Stimulated activated memory B cell treated with anti-CD40 and anti-IgM and Interleukin-4, amounts not matched to agents 10 μg/mL and 1 μg/mL and 100 μg/mL, for 72 hours (primary cell): ENCODE measurements at regions not wholly inside any gene's neighbourhood (a gene's known extent, or its start where the extent isn't known, plus 50 kb on each side); places are given as distances from the start of the nearest gene placed in this dataset.

Experiments used
- ATAC-seq: fragments of 150-1000 bp; cut with Tn5 transposase; 2 replicates; pipeline ENCODE4 v1.10.0; 2021
- H3K27ac Mint-ChIP-seq: one replicate; pipeline ENCODE4 v1.8.0; 2022; ENCODE audit warnings: mild to moderate bottlenecking, mixed read lengths
- H3K27me3 Mint-ChIP-seq: one replicate; pipeline ENCODE4 v1.8.0; 2022; ENCODE audit warnings: mixed read lengths
- H3K36me3 Mint-ChIP-seq: one replicate; pipeline ENCODE4 v1.8.0; 2022; ENCODE audit warnings: mixed read lengths
- H3K4me1 Mint-ChIP-seq: one replicate; pipeline ENCODE4 v1.8.0; 2022; ENCODE audit warnings: mixed read lengths
- H3K4me3 Mint-ChIP-seq: one replicate; pipeline ENCODE4 v1.8.0; 2022; ENCODE audit warnings: mild to moderate bottlenecking, moderate library complexity, mixed read lengths
- H3K9me3 Mint-ChIP-seq: one replicate; pipeline ENCODE4 v1.8.0; 2022; ENCODE audit warnings: mixed read lengths

DNA sequence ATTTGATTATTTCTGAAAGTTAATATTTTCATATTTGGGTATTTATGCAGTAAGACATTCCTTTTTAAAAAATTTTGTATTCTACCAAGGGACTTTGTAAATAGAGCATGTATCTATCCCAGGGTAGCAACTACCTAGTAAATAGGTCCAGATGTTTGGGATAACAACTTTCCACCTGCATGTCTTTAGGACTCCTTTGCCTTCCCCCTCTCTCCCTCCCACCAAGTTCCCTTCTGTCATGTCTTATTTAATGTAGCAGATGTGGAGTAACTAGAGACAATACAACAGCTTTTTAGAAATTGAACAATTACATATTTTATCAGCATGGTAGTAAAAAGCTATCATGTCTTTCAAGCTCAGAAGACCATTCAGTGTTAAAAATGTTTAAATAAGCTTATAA, 821.0 kb downstream of the C4orf33 start:
- Mint-ChIP-seq H3K9me3 (no peaks in the 10 kb centered on the region), H3K27me3 (no peaks in the 10 kb centered on the region), H3K36me3 (no peaks in the 10 kb centered on the region), H3K27ac (no peak overlapping the region), H3K4me1 (no peaks in the 10 kb centered on the region), H3K4me3 (no peak overlapping the region)
- ATAC-seq: no peak

DNA sequence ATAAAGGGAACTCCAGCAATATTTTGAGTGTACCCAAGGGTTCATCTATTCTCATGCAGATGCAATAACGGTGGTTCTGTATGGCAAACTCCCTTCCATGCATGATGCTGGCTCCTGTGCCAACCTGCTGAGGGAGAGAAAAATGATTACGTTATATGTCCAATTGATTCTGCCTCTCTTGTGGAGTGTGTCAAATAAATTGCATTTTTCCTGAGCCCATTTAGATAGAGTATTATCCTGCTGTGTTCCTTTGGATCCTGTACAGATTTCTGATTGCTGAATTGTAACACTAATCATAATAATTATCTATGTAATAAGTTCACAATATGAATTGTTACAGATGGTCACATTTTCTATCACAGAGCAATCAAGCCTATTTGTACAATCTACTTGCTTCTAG, 821.7 kb downstream of the C4orf33 start:
- Mint-ChIP-seq H3K9me3 (no peaks in the 10 kb centered on the region), H3K27ac (no peak overlapping the region), H3K4me1 (no peaks in the 10 kb centered on the region), H3K27me3 (no peaks in the 10 kb centered on the region), H3K36me3 (no peaks in the 10 kb centered on the region), H3K4me3 (no peak overlapping the region)
- ATAC-seq: no peak

DNA sequence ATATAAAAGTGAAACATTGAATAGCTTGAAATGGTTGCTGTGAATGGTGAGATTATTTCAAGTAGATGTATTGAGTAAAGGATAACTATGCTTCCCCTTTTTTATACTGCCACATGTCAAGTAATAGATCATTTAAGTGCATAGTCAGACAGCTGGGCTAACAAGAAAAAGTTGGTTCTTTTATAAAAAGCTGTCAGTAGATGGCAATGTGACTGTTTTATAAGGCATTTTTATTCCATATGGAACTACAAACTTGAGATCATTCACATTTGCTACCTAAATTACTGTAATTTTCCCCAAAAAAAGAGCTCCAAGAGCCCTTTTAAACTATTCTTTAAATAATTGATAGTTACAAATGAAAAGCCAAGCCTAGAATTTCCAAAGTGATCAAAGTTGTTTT, 831.0 kb downstream of the C4orf33 start:
- Mint-ChIP-seq H3K4me3 (no peak overlapping the region), H3K27me3 (no peaks in the 10 kb centered on the region), H3K36me3 (no peaks in the 10 kb centered on the region), H3K4me1 (no peaks in the 10 kb centered on the region), H3K9me3 (no peaks in the 10 kb centered on the region), H3K27ac (no peak overlapping the region)
- ATAC-seq: no peak

- no peak overlapping the region for H3K27ac Mint-ChIP-seq
- H3K27me3 Mint-ChIP-seq: no peaks in the 10 kb centered on the region
- H3K9me3 Mint-ChIP-seq: no peaks in the 10 kb centered on the region
- no peaks in the 10 kb centered on the region for H3K36me3 Mint-ChIP-seq
- H3K4me3 Mint-ChIP-seq: no peak overlapping the region
- ATAC-seq: no peak
- H3K4me1 Mint-ChIP-seq: no peaks in the 10 kb centered on the region
These were observed 833.1 kb downstream of the C4orf33 start for GRCh38 chr4:129929052-129929451.

DNA sequence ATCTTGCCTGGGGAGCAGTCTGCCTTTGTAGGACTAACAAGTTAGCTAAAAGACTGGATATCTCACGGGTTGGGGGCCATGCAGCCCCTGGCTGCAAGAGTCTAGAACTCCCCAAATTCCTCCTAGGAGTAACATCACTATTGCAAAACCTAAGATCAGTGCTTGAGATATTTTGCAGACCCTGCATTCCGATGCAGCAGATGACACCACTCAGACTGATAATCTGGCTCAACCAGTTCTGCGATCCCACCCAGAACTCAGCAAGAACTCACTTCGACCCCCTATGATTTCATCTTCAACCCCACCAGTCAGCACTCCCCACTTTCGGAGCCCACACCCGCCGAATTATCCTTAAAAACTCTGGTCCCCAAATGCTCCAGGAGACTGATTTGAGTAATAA, 834.0 kb downstream of the C4orf33 start:
- H3K4me1 Mint-ChIP-seq: no peaks in the 10 kb centered on the region
- ATAC-seq: no peak
- no peaks in the 10 kb centered on the region for H3K9me3 Mint-ChIP-seq
- no peak overlapping the region for H3K27ac Mint-ChIP-seq
- no peaks in the 10 kb centered on the region for H3K27me3 Mint-ChIP-seq
- no peak overlapping the region for H3K4me3 Mint-ChIP-seq
- no peaks in the 10 kb centered on the region for H3K36me3 Mint-ChIP-seq

DNA sequence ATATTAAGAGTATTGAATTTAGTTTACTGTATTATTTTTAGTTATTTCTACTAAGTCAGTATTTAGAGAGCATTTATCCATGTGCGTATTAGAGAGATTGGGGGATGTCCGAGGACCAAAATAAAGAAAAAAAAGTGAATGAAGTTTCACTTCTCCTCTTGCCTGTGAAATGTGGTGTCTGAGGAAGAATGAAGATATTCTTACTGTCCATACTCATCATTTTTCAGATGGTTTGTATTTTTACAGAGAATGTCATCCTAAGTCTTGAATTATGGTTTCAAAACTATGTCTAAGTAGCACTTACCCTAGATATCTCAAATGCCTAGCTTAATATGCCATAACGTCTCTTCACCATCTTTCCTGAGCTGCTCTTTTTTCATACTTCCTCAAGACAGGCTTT, 854.3 kb downstream of the C4orf33 start:
- ATAC-seq: no peak
- no peaks in the 10 kb centered on the region for H3K36me3 Mint-ChIP-seq
- H3K9me3 Mint-ChIP-seq: no peaks in the 10 kb centered on the region
- H3K4me1 Mint-ChIP-seq: no peaks in the 10 kb centered on the region
- no peak overlapping the region for H3K27ac Mint-ChIP-seq
- H3K27me3 Mint-ChIP-seq: no peaks in the 10 kb centered on the region
- H3K4me3 Mint-ChIP-seq: no peak overlapping the region

DNA sequence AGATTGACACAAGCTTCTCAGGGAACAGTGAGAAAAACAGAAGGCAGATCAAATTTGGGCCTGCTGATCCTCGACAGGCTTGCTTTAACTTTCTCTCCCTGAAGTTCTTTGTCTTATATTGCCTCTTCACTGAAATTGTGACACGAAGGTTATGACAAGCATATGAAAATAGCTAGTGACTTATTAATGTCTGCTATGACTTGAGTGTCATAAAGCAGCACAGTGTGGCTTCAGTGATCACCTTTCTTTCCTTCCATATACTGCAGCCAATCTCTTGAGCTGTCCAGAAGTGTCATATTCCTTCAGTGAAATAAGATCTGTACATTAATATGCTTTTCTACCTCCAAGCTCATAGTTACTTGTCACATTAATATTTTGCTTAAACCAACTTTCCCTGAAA, 870.2 kb downstream of the C4orf33 start:
- ATAC-seq: no peak
- Mint-ChIP-seq H3K27ac (no peak overlapping the region), H3K9me3 (no peaks in the 10 kb centered on the region), H3K36me3 (no peaks in the 10 kb centered on the region), H3K4me1 (no peaks in the 10 kb centered on the region), H3K4me3 (no peak overlapping the region), H3K27me3 (no peaks in the 10 kb centered on the region)

GRCh38 chr4:129968366-129968765, 872.4 kb downstream of the C4orf33 start:
- no peaks in the 10 kb centered on the region for H3K36me3 Mint-ChIP-seq
- H3K27me3 Mint-ChIP-seq: no peaks in the 10 kb centered on the region
- no peaks in the 10 kb centered on the region for H3K9me3 Mint-ChIP-seq
- no peaks in the 10 kb centered on the region for H3K4me1 Mint-ChIP-seq
- ATAC-seq: no peak
- no peak overlapping the region for H3K27ac Mint-ChIP-seq
- no peak overlapping the region for H3K4me3 Mint-ChIP-seq

DNA sequence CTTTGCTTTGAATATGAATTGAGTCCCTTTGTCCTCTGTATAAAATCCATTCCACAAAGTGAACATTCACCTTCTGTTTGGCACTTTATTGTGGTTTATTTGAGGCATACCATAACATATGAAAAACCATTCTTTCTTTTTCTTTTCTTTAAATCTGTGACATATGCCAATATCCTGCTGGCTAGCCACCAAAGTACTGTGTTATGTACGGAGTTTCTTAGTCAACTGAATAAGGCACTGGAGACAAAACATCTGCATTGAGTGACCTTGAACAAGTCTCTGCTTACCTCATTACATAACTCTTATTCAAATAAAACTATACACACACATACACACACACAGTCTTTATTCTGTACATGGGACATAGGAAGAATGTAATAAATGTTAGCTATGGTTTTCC, 872.8 kb downstream of the C4orf33 start:
- Mint-ChIP-seq H3K4me3 (no peak overlapping the region), H3K27ac (no peak overlapping the region), H3K27me3 (no peaks in the 10 kb centered on the region), H3K4me1 (no peaks in the 10 kb centered on the region), H3K9me3 (no peaks in the 10 kb centered on the region), H3K36me3 (no peaks in the 10 kb centered on the region)
- ATAC-seq: no peak

DNA sequence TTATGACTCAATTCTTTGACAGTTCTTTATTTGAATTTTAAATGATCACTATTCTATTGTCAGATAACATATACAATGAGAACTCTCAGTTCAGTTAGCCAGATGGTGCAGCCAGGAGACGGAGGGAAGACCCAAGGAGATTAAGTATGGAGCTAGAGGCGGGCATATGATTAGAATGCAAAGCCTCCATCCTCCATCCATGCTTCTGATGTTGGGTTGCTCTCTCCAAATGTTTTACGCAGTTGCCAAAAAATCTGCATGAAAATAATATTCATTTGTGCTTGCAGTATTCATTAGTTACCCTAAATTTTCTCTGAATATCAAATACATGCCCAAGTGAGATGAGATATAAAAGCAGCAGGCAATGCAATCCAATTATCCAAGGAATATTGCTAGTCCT, 874.8 kb downstream of the C4orf33 start:
- ATAC-seq: no peak
- no peaks in the 10 kb centered on the region for H3K9me3 Mint-ChIP-seq

DNA sequence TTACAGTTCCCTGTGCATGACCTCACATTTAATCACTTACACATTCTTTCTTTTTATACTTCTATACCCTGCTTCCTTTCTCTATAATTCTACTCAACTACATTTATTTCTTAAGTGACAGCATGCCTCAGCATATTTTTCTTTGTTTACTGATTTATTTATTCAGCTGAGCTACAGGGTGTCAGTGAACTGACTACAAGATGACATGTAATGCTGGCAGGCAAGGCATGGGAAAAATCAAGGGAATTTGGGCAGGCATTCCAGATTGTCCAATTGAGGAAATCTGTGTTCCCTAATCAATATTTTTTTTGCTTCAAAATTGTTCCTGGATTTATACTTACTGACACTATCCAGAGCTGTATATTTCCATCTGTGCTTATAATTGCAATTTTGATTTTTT, 875.5 kb downstream of the C4orf33 start:
- Mint-ChIP-seq H3K9me3 (no peaks in the 10 kb centered on the region), H3K4me1 (no peaks in the 10 kb centered on the region), H3K4me3 (no peak overlapping the region), H3K27me3 (no peaks in the 10 kb centered on the region), H3K36me3 (no peaks in the 10 kb centered on the region), H3K27ac (no peak overlapping the region)
- no peak for ATAC-seq

More for the DNA sequence above, 874.8 kb downstream of the C4orf33 start:
- H3K27me3 Mint-ChIP-seq: no peaks in the 10 kb centered on the region
- H3K27ac Mint-ChIP-seq: no peak overlapping the region
- no peaks in the 10 kb centered on the region for H3K4me1 Mint-ChIP-seq
- no peak overlapping the region for H3K4me3 Mint-ChIP-seq
- H3K36me3 Mint-ChIP-seq: no peaks in the 10 kb centered on the region

DNA sequence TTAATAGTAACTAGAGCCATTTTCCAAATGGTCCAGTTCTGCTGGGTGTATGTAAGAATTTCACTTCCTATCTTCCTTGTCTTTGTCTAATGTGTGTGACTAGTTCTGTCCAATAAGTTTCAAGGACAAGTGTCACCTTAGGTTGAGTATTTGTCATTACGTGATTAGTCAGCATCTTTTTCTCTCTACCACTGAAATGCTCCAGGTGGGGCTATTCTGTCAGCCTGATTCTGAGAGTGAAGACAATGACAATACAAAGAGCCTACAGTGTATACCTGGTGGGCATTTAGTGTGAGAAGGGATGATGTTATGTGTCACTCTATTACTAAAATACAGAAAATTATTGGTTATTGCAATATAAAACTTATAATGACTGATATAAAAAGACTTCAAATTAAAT, 876.3 kb downstream of the C4orf33 start:
- H3K9me3 Mint-ChIP-seq: no peaks in the 10 kb centered on the region
- ATAC-seq: no peak

DNA sequence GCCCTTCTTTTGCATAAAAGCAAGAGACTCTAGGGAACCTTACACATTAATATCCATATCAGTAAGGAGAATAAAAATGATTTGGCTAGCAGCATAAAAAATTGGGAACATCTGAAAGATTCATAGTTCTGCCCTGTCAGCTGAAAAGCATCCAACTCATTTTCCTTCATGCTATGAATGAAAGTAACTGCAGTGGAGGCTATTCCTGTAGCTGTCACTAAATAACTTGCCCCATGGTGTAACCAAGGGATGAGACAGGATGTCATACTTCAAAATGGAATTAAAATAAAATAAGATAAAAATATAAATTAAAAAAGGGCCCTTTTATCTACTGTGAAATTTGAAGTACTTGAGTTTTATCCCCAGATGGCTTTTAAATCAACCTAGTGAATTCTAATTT, 878.8 kb downstream of the C4orf33 start:
- Mint-ChIP-seq H3K36me3 (no peaks in the 10 kb centered on the region), H3K4me1 (no peaks in the 10 kb centered on the region), H3K4me3 (no peak overlapping the region), H3K27ac (no peak overlapping the region), H3K27me3 (no peaks in the 10 kb centered on the region), H3K9me3 (no peaks in the 10 kb centered on the region)
- ATAC-seq: no peak

More for the DNA sequence above, 876.3 kb downstream of the C4orf33 start:
- no peaks in the 10 kb centered on the region for H3K36me3 Mint-ChIP-seq
- no peaks in the 10 kb centered on the region for H3K4me1 Mint-ChIP-seq
- H3K27me3 Mint-ChIP-seq: no peaks in the 10 kb centered on the region
- no peak overlapping the region for H3K27ac Mint-ChIP-seq
- H3K4me3 Mint-ChIP-seq: no peak overlapping the region

GRCh38 chr4:129978315-129978714, 882.4 kb downstream of the C4orf33 start:
- Mint-ChIP-seq H3K27me3 (no peaks in the 10 kb centered on the region), H3K9me3 (no peaks in the 10 kb centered on the region), H3K4me1 (no peaks in the 10 kb centered on the region), H3K27ac (no peak overlapping the region), H3K4me3 (no peak overlapping the region), H3K36me3 (no peaks in the 10 kb centered on the region)
- ATAC-seq: no peak

GRCh38 chr4:129988957-129989356, 893.0 kb downstream of the C4orf33 start:
- H3K4me3 Mint-ChIP-seq: no peak overlapping the region
- H3K9me3 Mint-ChIP-seq: no peaks in the 10 kb centered on the region
- H3K36me3 Mint-ChIP-seq: no peaks in the 10 kb centered on the region
- no peak overlapping the region for H3K27ac Mint-ChIP-seq
- H3K4me1 Mint-ChIP-seq: no peaks in the 10 kb centered on the region
- ATAC-seq: no peak
- no peaks in the 10 kb centered on the region for H3K27me3 Mint-ChIP-seq

GRCh38 chr4:129994715-129995114, 898.8 kb downstream of the C4orf33 start:
- H3K27ac Mint-ChIP-seq: no peak overlapping the region
- ATAC-seq: no peak
- H3K36me3 Mint-ChIP-seq: no peaks in the 10 kb centered on the region
- no peaks in the 10 kb centered on the region for H3K4me1 Mint-ChIP-seq
- no peaks in the 10 kb centered on the region for H3K9me3 Mint-ChIP-seq
- no peaks in the 10 kb centered on the region for H3K27me3 Mint-ChIP-seq
- H3K4me3 Mint-ChIP-seq: no peak overlapping the region

- ATAC-seq: no peak
- no peak overlapping the region for H3K4me3 Mint-ChIP-seq
- H3K9me3 Mint-ChIP-seq: no peaks in the 10 kb centered on the region
- no peaks in the 10 kb centered on the region for H3K27me3 Mint-ChIP-seq
- no peaks in the 10 kb centered on the region for H3K36me3 Mint-ChIP-seq
- H3K4me1 Mint-ChIP-seq: no peaks in the 10 kb centered on the region
- no peak overlapping the region for H3K27ac Mint-ChIP-seq
These were observed 902.6 kb downstream of the C4orf33 start for GRCh38 chr4:129998436-129999150.
